IgD-negative memory B cell (primary cell): ENCODE measurements at regions not wholly inside any gene's neighbourhood (a gene's known extent, or its start where the extent isn't known, plus 50 kb on each side); places are given as distances from the start of the nearest gene placed in this dataset.
"Not testable (repeated sequence)": the region's sequence is repeated elsewhere in the genome, so short reads cannot be mapped to it uniquely, and the experiment has no call there.

Experiments used
- H3K27ac Mint-ChIP-seq, 3 donors: one replicate each; pipeline ENCODE4 v1.8.0; 2020 to 2022; ENCODE audit warnings: mild to moderate bottlenecking in 3 of 3, mixed read lengths in 3 of 3, moderate library complexity in 1 of 3
- H3K27me3 Mint-ChIP-seq: one replicate; pipeline ENCODE4 v1.8.0; 2021; ENCODE audit warnings: mixed read lengths
- H3K36me3 Mint-ChIP-seq: one replicate; pipeline ENCODE4 v1.8.0; 2020; ENCODE audit warnings: mild to moderate bottlenecking, mixed read lengths
- H3K4me1 Mint-ChIP-seq, 3 donors: one replicate each; pipeline ENCODE4 v1.8.0; 2020 to 2022; ENCODE audit warnings: mixed read lengths in 3 of 3, mild to moderate bottlenecking in 1 of 3
- H3K4me3 Mint-ChIP-seq, 4 donors: one replicate each; pipeline ENCODE4 v1.8.0; 2020 to 2022; ENCODE audit warnings: mild to moderate bottlenecking in 4 of 4, mixed read lengths in 4 of 4, moderate library complexity in 3 of 4
- H3K9me3 Mint-ChIP-seq, 3 donors: one replicate each; pipeline ENCODE4 v1.8.0; 2020 to 2021; ENCODE audit warnings: mixed read lengths in 3 of 3, mild to moderate bottlenecking in 1 of 3

- not testable (repeated sequence) for H3K27ac Mint-ChIP-seq, H3K4me1 Mint-ChIP-seq, H3K27me3 Mint-ChIP-seq, H3K4me3 Mint-ChIP-seq, H3K36me3 Mint-ChIP-seq, H3K9me3 Mint-ChIP-seq
Observed at GRCh38 chr2:215889240-215889969, 123.9 kb downstream of the MREG start.

GRCh38 chr2:215888680-215889079, 124.7 kb downstream of the MREG start:
- no peaks in the 10 kb centered on the region for H3K4me1 Mint-ChIP-seq
- H3K27ac Mint-ChIP-seq: no peak overlapping the region
- no peaks in the 10 kb centered on the region for H3K36me3 Mint-ChIP-seq
- H3K27me3 Mint-ChIP-seq: peaks cover 7% of the 10 kb centered on the region
- peaks cover 0 to 7% (median 1%) of the 10 kb centered on the region in 3 donors for H3K9me3 Mint-ChIP-seq
- H3K4me3 Mint-ChIP-seq: no peak overlapping the region

DNA sequence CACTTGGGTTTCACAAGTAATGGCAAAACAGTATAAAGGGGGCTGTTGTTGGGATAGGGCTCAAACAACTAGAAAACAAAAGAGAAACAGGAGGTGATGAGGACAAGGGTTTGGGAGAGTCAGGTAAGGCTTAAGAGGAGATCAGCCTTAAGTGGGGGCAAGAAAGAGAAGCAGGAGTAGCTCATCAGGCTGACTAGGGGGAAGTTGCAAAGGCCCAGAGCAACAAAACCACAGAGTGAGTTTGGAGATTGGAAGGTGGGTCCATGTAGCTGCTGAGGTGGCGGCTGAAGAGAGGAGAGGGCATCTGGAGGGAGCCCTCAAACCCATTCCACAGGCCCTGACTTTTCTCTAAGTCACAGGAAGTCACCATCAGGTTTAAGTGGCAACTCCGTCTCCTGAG, 126.0 kb downstream of the MREG start:
- Mint-ChIP-seq H3K9me3 (peaks cover 0 to 7% (median 1%) of the 10 kb centered on the region in 3 donors), H3K27me3 (peaks cover 6% of the 10 kb centered on the region), H3K4me1 (no peaks in the 10 kb centered on the region), H3K36me3 (no peaks in the 10 kb centered on the region), H3K27ac (no peak overlapping the region), H3K4me3 (no peak overlapping the region)

- Mint-ChIP-seq H3K4me3 (no peak overlapping the region), H3K9me3 (peaks cover 0 to 7% (median 1%) of the 10 kb centered on the region in 3 donors), H3K27me3 (peaks cover 4% of the 10 kb centered on the region), H3K36me3 (no peaks in the 10 kb centered on the region), H3K27ac (no peak overlapping the region), H3K4me1 (no peaks in the 10 kb centered on the region)
Observed at GRCh38 chr2:215886022-215886421, 127.3 kb downstream of the MREG start.

DNA sequence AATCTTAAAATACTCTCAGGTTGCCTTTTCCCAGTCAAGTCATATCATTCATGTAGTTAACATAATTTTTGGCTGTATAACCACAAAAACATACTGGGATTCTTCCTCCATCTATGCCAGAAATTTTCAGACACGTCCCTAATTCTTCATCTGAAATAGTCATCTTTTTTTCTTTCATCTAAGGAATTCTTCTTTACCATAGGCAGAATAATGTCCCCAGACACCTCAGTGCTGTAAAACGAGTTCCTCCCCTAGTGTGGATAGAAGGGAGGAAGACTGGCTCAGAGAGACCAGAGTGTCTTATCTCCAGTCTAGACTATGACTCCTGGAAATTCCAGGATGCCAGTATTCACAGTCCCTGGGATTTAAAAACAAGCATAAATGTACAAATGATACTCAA, 127.8 kb downstream of the MREG start:
- H3K4me1 Mint-ChIP-seq: no peaks in the 10 kb centered on the region
- H3K27me3 Mint-ChIP-seq: peaks cover 4% of the 10 kb centered on the region
- H3K27ac Mint-ChIP-seq: no peak overlapping the region
- H3K36me3 Mint-ChIP-seq: no peaks in the 10 kb centered on the region
- H3K9me3 Mint-ChIP-seq: peaks cover 0 to 7% (median 1%) of the 10 kb centered on the region in 3 donors
- no peak overlapping the region for H3K4me3 Mint-ChIP-seq

GRCh38 chr2:215884451-215885087, 128.8 kb downstream of the MREG start:
- H3K27me3 Mint-ChIP-seq: peaks cover 3% of the 10 kb centered on the region
- no peak overlapping the region for H3K27ac Mint-ChIP-seq
- H3K4me1 Mint-ChIP-seq: no peaks in the 10 kb centered on the region
- no peaks in the 10 kb centered on the region for H3K36me3 Mint-ChIP-seq
- H3K9me3 Mint-ChIP-seq: peaks cover 0 to 4% (median under 1%) of the 10 kb centered on the region in 3 donors
- no peak overlapping the region for H3K4me3 Mint-ChIP-seq

- no peak overlapping the region for H3K4me3 Mint-ChIP-seq
- peaks cover 6% of the 10 kb centered on the region for H3K27me3 Mint-ChIP-seq
- H3K4me1 Mint-ChIP-seq: no peaks in the 10 kb centered on the region
- no peaks in the 10 kb centered on the region for H3K9me3 Mint-ChIP-seq
- H3K36me3 Mint-ChIP-seq: no peaks in the 10 kb centered on the region
- H3K27ac Mint-ChIP-seq: no peak overlapping the region
Observed at GRCh38 chr2:215883799-215884198, 129.6 kb downstream of the MREG start.

- Mint-ChIP-seq H3K36me3 (no peaks in the 10 kb centered on the region), H3K4me3 (no peak overlapping the region), H3K4me1 (no peaks in the 10 kb centered on the region), H3K27me3 (peaks cover 6% of the 10 kb centered on the region), H3K9me3 (no peaks in the 10 kb centered on the region), H3K27ac (no peak overlapping the region)
Observed at GRCh38 chr2:215882689-215883088, 130.7 kb downstream of the MREG start.

GRCh38 chr2:215881582-215881981, 131.8 kb downstream of the MREG start:
- no peaks in the 10 kb centered on the region for H3K4me1 Mint-ChIP-seq
- no peak overlapping the region for H3K27ac Mint-ChIP-seq
- no peak overlapping the region for H3K4me3 Mint-ChIP-seq
- peaks cover 6% of the 10 kb centered on the region for H3K27me3 Mint-ChIP-seq
- H3K36me3 Mint-ChIP-seq: no peaks in the 10 kb centered on the region
- peaks cover 0 to 4% (median 4%) of the 10 kb centered on the region in 3 donors for H3K9me3 Mint-ChIP-seq

- H3K36me3 Mint-ChIP-seq: no peaks in the 10 kb centered on the region
- H3K4me3 Mint-ChIP-seq: no peak overlapping the region
- H3K27me3 Mint-ChIP-seq: peaks cover 6% of the 10 kb centered on the region
- H3K4me1 Mint-ChIP-seq: no peaks in the 10 kb centered on the region
- peaks cover 0 to 5% (median 4%) of the 10 kb centered on the region in 3 donors for H3K9me3 Mint-ChIP-seq
- no peak overlapping the region for H3K27ac Mint-ChIP-seq
Observed at GRCh38 chr2:215880970-215881369, 132.4 kb downstream of the MREG start.

DNA sequence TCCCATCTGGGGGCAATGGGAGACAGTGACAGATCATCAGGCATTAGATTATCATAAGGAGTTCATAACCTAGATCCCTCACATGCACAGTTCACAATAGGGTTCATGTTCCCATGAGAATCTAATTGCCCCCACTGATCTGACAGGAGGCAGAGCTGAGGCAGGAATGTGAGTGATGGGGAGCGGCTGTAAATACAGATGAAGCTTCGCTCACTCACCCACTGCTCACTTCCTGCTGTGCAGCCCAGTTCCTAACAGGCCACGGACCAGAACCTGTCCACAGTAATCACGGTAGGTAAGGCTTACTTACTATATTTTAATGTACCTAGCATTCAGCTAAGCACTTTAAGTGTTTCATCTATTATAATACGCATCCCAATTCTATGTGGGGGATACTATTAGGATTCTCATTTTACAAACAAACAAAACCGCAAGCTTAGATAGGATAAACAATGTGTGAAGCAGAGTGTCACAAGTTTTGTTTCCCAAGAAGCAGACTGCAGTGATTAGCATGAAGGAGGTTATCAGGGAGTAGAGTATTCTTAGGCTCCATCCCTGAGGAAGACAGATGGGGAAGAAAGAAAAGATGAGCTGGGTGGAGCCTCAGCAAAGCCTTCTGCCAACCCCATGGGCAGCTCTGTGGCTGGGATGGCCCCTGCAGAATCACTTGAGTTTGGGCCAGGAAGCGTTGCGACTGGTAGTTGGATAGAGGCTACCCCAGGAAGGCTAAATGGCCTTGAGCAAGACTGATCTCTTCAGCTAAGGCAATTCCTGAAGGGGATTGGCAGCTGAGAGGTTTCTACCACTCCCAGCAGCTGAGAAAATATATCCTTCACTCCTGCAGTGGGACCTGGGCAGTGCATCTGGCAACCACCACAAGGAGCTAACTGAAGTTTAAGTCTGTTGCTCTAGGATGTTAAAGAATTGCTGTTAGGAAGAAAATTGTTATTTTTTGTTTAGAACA, 133.1 kb downstream of the MREG start:
- H3K27me3 Mint-ChIP-seq: peaks cover 9% of the 10 kb centered on the region
- no peaks in the 10 kb centered on the region for H3K36me3 Mint-ChIP-seq
- H3K4me1 Mint-ChIP-seq: no peaks in the 10 kb centered on the region
- no peak overlapping the region for H3K27ac Mint-ChIP-seq
- peaks cover 0 to 5% (median 4%) of the 10 kb centered on the region in 3 donors for H3K9me3 Mint-ChIP-seq
- H3K4me3 Mint-ChIP-seq: no peak overlapping the region

- H3K36me3 Mint-ChIP-seq: no peaks in the 10 kb centered on the region
- no peak overlapping the region for H3K27ac Mint-ChIP-seq
- peaks cover 0 to 5% (median 4%) of the 10 kb centered on the region in 3 donors for H3K9me3 Mint-ChIP-seq
- no peaks in the 10 kb centered on the region for H3K4me1 Mint-ChIP-seq
- H3K27me3 Mint-ChIP-seq: peaks cover 9% of the 10 kb centered on the region
- no peak overlapping the region for H3K4me3 Mint-ChIP-seq
Observed at GRCh38 chr2:215879331-215879730, 134.0 kb downstream of the MREG start.

DNA sequence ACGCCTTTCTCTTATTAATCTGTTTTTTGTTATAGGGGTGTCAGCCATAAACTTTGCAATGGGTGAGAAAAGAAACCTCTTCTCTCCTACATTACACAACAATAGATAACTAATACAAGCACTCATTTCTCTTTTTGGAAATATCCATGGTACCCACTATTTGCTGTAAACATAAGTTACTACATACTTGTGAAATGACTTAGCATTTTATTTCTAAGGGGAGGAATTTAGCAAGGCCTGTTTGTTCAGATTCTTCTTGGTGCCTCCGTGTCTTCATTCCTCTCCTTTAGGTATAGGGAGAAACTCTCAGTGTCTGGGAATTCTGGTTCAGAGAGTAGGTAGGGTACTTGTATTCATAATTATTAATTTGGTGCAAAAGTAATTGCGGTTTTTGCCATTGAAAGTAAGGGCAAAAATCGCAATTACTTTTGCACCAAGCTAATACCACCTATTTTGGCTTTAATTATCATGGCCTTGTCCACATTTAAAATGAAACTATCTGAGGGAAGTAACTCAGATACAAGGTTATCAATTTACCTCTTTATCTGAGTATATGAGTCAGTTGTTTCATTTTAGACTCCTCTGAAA, 134.8 kb downstream of the MREG start:
- no peaks in the 10 kb centered on the region for H3K36me3 Mint-ChIP-seq
- H3K9me3 Mint-ChIP-seq: peaks cover 0 to 5% (median 4%) of the 10 kb centered on the region in 3 donors
- no peaks in the 10 kb centered on the region for H3K4me1 Mint-ChIP-seq
- H3K4me3 Mint-ChIP-seq: no peak overlapping the region
- peaks cover 9% of the 10 kb centered on the region for H3K27me3 Mint-ChIP-seq
- no peak overlapping the region for H3K27ac Mint-ChIP-seq

DNA sequence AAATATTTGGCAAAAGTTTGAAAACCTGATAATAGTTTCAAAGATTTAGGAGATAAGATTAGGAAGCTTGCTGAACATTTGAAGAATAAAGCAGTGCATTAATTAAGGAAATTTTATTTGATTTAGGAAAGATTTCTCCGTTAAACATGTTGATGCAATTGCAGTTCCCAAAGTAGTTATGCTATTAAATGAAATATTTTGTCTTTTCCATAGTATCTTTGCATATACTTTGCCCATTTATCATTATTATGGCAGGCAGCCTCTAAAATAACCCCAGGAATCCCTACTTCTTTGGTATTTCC, 136.5 kb downstream of the MREG start:
- Mint-ChIP-seq H3K4me3 (no peak overlapping the region), H3K9me3 (peaks cover 0 to 5% (median 4%) of the 10 kb centered on the region in 3 donors), H3K36me3 (no peaks in the 10 kb centered on the region), H3K27ac (no peak overlapping the region), H3K4me1 (no peaks in the 10 kb centered on the region), H3K27me3 (peaks cover 6% of the 10 kb centered on the region)
